HG03097 (cell line): ENCODE measurements at regions not wholly inside any gene's neighbourhood (a gene's known extent, or its start where the extent isn't known, plus 50 kb on each side); places are given as distances from the start of the nearest gene placed in this dataset.

Experiments used
- ATAC-seq: cut with Tn5 transposase; IDR thresholded peaks from one replicate; pipeline ENCODE4 v1.9.1; 2021; ENCODE audit not compliant: unreplicated experiment, low FRiP score

DNA sequence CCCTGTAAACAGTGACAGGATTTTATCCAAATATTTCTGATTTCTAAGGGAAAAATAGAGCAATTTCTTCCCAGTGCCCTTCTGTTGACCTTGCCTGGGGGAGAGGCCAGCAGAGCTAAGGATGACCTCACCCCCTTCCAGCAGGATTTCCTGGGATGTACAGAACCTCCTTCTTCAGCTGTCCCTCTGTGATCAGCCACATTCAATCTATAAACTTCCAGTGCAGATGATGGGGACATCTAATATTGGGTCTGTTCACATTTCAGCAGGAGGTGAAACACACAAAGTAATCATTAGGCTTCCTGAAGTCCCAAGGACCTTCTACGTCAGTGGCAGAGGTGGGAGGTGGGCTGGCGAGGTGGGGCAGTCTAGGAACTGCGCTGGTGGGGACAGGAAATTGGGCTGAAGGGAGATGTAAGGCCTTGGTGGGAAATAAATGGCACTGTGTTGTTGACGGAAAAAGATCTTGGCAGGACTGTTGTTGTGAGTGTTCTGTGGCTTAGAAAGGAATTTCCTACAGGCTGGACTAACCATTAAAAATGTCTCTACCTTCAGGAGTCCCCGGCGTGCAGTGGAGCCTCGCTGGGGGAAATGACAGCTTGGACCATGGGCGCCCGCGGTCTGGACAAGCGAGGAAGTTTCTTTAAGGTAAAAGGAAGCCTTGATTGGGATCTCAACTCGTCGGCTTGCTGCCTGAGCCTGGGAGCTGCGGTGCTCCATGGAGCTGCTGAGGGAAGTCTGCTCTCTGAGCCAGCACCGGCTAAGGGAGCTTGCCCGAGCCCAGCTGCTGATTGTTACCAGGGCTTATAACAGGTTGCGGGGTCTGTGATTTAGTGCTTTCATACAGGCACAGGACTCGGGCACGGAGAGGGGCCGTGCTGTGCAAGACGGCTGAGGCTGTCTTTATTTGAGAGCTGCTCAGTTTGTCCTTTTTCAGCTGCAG, 127.9 kb upstream of the NAA20 start:
- no peak for ATAC-seq

DNA sequence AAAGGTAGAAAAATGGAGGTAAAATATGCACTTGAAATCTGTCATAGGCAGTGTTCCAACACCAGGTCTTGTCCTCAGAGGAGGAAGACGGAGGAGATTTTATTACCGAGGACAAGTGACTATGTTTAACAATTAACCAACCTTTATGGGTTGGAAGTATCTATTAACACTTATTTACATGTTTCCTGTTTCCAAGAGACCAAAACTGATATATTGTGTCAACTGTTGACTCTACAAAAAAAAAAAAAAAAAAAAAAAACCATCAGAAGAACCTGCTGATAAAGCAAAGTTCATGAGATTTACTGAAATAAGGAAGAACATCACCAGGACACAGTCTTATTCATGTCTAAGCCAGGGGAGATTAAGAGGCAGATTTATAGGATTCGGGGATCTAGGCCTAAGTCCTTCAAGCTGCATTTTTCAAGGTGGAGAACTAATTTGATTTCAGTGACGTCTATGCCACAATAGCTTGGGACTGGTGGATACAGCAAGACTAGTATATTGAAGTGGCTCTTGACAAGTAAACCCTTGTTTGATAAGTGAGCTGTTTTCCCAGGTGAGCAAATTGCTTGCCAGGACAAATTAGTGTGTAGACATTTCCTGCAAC, 126.6 kb upstream of the NAA20 start:
- ATAC-seq: no peak

DNA sequence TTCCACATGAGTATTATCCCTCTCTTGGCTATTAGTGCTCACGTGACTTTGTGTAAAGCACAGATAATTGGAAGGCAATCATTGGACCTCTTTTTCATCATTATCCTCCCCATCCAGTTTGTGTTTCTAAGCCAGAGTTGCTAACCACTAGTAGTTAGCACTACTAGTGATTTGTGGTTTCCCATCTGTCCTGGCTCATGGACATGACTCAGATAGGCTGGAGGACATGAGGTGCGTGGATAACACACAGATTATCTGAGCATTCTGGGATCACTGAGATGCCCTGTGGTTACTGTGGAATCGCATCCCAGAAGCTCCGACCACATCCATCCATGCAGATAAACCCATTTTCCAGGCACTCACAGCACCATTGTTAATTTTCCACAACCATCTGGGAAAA, 123.8 kb upstream of the NAA20 start:
- no peak for ATAC-seq

DNA sequence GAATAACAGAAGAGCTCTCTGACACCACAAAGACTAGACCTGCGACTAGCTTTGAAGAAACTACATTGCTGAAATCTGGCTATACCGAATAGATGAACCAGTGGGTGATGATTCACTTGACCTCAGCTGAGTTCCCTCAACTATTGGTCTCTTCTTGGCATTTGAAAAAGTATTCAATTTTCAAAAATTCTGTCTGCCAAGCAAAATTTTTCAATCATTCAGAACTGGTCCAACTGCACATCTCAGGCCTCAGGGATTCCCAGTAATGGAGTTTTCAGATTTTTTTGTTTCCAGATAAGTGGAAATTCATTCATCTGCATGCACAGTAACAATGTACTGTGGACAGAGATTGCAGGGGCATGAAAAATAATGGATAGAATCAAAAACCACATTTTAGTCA, 121.4 kb upstream of the NAA20 start:
- ATAC-seq: no peak

DNA sequence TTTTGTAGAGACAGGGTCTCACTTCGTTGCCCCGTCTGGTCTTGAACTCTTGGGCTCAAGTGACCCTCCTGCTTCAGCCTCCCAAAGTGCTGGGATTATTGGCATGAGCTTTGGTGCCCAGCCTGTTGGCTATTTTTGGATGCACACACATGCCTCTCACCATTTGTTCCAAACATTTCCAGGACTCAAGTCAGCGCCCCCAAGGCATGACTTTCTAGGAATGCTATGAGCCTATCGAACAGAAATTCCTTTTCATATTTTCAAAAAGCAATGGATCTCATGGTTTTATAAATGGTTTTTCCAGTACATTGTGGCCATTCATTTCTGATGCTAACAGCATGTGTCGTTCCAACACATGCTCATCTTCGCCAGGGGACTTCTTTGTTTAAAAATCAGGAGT, 119.3 kb upstream of the NAA20 start:
- no peak for ATAC-seq

GRCh38 chr20:19901226-19901625, 115.9 kb upstream of the NAA20 start:
- no peak for ATAC-seq

- no peak for ATAC-seq
Observed at GRCh38 chr20:19903168-19903811, 113.9 kb upstream of the NAA20 start.

GRCh38 chr20:19907326-19908056, 109.7 kb upstream of the NAA20 start:
- ATAC-seq: no peak

DNA sequence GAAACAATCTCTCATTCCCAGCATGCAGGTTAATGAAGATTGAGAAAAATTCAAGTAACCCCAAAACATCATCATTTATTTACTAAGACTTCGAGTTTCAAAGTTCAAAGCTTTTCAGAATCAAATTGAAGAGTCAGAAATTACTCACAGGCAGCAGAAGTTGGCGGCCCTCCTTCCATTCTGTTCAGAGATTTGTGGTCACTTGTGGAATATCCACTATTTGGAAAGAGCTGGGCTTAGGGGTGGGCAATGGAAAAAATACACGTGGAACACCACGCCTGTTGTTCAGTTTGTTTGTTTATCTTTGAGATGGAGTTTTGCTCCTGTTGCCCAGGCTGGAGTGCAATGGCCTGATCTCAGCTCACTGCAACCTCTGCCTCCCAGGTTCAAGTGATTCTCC, 108.6 kb upstream of the NAA20 start:
- ATAC-seq: no peak

GRCh38 chr20:19909725-19910124, 107.4 kb upstream of the NAA20 start:
- no peak for ATAC-seq

DNA sequence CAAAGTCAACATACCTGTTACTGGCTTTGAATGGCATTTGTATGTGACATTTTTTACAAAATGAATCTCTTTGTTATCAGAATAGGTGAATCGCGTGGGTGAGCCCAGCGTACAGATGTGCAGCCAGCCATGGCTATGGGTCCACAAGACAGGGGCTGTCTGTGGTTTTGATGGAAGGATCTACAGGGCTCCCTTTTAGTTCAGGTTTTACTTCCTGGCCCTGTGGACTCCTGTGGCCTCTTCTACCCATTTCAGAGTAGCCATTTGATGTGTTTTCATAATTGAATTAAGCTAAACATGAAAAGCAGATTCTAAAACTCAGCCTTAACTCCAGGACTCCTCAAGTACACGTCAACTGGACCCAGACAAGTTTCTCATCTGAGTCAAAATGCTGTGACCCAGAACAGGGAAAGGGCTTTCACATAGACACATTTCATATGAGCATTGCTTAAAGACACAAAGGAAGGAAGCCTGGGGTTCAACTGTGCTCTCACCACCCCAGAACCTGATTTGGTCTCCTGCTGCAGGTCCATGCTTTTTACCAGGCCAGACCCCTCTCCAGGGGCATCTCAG, 105.3 kb upstream of the NAA20 start:
- ATAC-seq: no peak

DNA sequence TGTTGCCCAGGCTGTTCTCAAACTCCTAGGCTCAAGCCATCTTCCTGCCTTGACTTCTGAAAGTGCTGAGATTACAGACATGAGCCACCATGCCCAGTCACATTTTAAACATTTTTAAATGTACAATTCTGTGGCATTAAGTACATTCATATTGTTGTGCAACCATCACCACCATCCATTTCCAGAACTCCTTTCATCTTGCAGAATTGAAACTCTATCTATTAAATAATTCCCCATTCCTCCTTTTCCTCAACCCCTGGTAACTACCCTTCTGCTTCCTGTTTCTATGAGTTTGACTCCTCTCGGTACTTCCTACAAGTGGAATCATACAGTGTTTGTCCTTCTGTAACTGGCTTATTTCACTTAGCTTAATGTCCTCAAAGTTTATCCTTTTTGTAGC, 103.8 kb upstream of the NAA20 start:
- no peak for ATAC-seq

GRCh38 chr20:19913927-19914614, 103.1 kb upstream of the NAA20 start:
- ATAC-seq: no peak

DNA sequence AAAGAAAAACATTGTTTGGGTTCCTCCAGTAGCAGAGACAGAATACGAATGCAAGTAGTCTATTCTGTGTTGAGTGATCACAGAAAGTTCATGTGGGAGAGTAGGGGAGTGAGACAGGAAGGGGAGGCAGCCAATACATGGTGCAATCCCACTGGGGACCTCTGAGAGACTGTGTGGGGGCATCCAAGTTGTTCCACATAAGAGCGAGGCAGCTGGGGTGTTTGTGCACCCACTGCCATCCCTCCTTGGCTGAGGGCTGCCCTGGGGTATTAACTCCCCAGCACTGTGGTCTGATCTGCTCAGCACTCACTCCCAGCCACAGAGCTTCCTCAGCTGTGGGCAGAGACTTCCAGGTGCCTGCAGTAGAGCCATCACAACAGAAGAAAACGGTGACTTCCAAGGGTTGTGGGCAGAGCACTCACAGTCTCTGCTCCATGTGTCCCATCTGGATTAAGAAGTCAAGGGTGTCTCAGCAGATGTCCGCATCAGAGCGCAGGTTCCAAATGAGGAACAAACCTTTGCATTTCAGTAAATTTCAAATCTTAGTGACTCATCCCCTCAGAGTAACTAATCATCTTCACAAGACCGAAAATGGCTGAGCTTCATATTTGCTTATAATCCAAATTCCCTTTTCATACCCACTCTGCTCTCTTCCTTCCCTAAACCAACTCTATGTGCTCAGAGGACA, 101.9 kb upstream of the NAA20 start:
- ATAC-seq: no peak

GRCh38 chr20:19916531-19917485, 100.4 kb upstream of the NAA20 start:
- no peak for ATAC-seq

DNA sequence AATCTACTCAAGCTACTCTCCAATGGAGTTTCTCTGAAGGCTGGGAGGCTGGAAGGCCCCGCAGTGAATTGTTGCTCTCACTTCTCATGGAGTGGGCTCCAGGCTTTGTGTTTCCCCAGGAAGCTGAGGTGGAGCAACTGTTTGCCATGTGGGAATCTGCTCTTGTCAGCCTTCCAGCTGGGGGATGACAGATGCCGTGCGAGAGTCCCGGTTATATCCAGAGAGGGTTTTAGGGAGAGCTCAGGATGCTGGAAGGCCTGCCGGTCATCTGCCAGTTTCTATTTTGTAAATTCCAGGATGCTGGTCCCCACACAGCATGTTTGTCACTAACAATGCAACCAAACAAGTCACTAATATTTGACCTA, 98.2 kb upstream of the NAA20 start:
- no peak for ATAC-seq

DNA sequence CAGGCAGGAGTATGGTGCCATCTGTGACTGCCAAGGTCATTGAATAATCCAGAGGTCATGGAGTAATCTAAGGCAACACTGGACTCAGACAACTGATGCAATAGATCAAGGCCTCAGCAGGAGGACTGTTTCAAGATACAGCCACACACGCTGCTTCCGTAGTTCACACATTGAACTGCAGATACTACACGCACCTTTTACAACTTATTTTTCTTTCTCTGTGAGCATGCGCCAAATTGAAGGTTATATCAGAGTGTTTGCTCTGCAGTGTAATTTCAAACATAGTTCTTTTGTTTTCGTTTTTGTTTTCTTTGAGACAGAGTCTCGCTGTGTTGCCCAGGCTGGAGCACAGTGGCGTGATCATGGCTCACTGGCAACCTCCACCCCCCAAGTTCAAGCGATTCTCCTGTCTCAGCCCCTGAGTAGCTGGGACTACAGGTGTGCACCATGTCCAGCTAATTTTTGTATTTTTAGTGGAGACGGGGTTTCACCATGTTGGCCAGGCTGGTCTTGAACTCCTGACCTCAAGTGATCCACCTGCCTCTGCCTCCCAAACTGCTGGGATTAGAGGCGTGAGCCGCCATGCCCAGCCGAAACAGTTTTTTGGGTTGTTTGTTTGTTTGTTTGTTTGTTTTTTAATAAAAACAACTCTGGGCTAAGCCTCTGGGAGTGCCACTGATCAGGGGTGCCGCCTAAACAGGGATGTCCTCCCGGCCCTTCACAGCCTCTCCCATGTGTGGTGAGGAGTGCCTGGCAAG, 96.6 kb upstream of the NAA20 start:
- ATAC-seq: no peak

- no peak for ATAC-seq
Observed at GRCh38 chr20:19921284-19921793, 95.8 kb upstream of the NAA20 start.
